HepG2 (cell line): ENCODE measurements at regions not wholly inside any gene's neighbourhood (a gene's known extent, or its start where the extent isn't known, plus 50 kb on each side); places are given as distances from the start of the nearest gene placed in this dataset.

ENCODE experiments used
- ARID3A ChIP-seq: IDR thresholded peaks from 2 replicates; pipeline ENCODE4 v1.6.1; 2012; ENCODE audit warnings: low read depth, low read length, improper control_type of control experiment
- CBX2 ChIP-seq, 2 experiments: fragments of 200-600 bp in 1 of 2; sonication (generic); formaldehyde crosslinking in 1 of 2; IDR thresholded peaks; 2 replicates each; pipeline versions ENCODE4 v1.7.0 to v1.8.1; 2018 to 2022; ENCODE audit warnings: low read depth in 2 of 2, low read length in 1 of 2, mild to moderate bottlenecking in 1 of 2, missing genetic modification reagents in 1 of 2
- DRAP1 ChIP-seq: IDR thresholded peaks from 2 replicates; pipeline ENCODE4 v1.6.1; 2016; ENCODE audit warnings: missing genetic modification reagents, missing compliant biosample characterization
- ETS1 ChIP-seq: sonication (generic); formaldehyde crosslinking; IDR thresholded peaks from 2 replicates; pipeline ENCODE4 v1.4.0; 2020; ENCODE audit warnings: missing genetic modification reagents
- GPN1 ChIP-seq: sonication (generic); formaldehyde crosslinking; IDR thresholded peaks from 2 replicates; pipeline ENCODE4 v1.5.1; 2020; ENCODE audit warnings: missing genetic modification reagents, borderline replicate concordance
- HNRNPL ChIP-seq: fragments of 200-400 bp; formaldehyde crosslinking; IDR thresholded peaks from 2 replicates; pipeline ENCODE4 v1.6.1; 2017; ENCODE audit warnings: mild to moderate bottlenecking, low read depth, low read length
- KLF11 ChIP-seq: IDR thresholded peaks from 2 replicates; pipeline ENCODE4 v1.6.1; 2016; ENCODE audit warnings: missing compliant biosample characterization
- MEIS2 ChIP-seq: sonication (generic); formaldehyde crosslinking; IDR thresholded peaks from 2 replicates; pipeline ENCODE4 v1.9.0; 2021; ENCODE audit warnings: mild to moderate bottlenecking, missing genetic modification reagents
- MIXL1 ChIP-seq: IDR thresholded peaks from 2 replicates; pipeline ENCODE4 v1.6.1; 2016
- MLX ChIP-seq: IDR thresholded peaks from 2 replicates; pipeline ENCODE4 v1.6.1; 2016
- MYC ChIP-seq: sonication (generic); formaldehyde crosslinking; IDR thresholded peaks from 2 replicates; pipeline ENCODE4 v1.9.0; 2021; ENCODE audit warnings: missing genetic modification reagents, borderline replicate concordance
- NCOA2 ChIP-seq: sonication (generic); formaldehyde crosslinking; IDR thresholded peaks from 2 replicates; pipeline ENCODE4 v1.8.0; 2022; ENCODE audit warnings: inconsistent platforms
- NPAS2 ChIP-seq: sonication (generic); formaldehyde crosslinking; IDR thresholded peaks from 2 replicates; pipeline ENCODE4 v1.8.0; 2022; ENCODE audit warnings: mild to moderate bottlenecking, missing genetic modification reagents, borderline replicate concordance
- NR1H2 ChIP-seq: sonication (generic); formaldehyde crosslinking; IDR thresholded peaks from 2 replicates; pipeline ENCODE4 v1.8.1; 2022; ENCODE audit warnings: low read depth, missing genetic modification reagents, borderline replicate concordance
- PHF5A ChIP-seq: IDR thresholded peaks from one replicate; pipeline ENCODE4 v1.6.1; 2018; ENCODE audit warnings: low read depth, missing genetic modification reagents; ENCODE audit not compliant: unreplicated experiment
- PITX1 ChIP-seq: sonication (generic); formaldehyde crosslinking; IDR thresholded peaks from 2 replicates; pipeline ENCODE4 v1.5.1; 2020; ENCODE audit warnings: mild to moderate bottlenecking, missing genetic modification reagents
- SIX1 ChIP-seq: sonication (generic); formaldehyde crosslinking; IDR thresholded peaks from 2 replicates; pipeline ENCODE4 v1.4.0; 2020; ENCODE audit warnings: missing genetic modification reagents, borderline replicate concordance
- SOX5 ChIP-seq: IDR thresholded peaks from 2 replicates; pipeline ENCODE4 v1.6.1; 2016; ENCODE audit warnings: borderline replicate concordance
- TBL1XR1 ChIP-seq: fragments of 150-350 bp; IDR thresholded peaks from 2 replicates; pipeline ENCODE4 v1.6.1; 2014; ENCODE audit warnings: borderline replicate concordance, low read length; ENCODE audit not compliant: partially characterized antibody
- TIGD3 ChIP-seq: sonication (generic); formaldehyde crosslinking; IDR thresholded peaks from 2 replicates; pipeline ENCODE4 v1.5.1; 2020; ENCODE audit warnings: mild to moderate bottlenecking, missing genetic modification reagents, borderline replicate concordance
- TSC22D2 ChIP-seq: sonication (generic); formaldehyde crosslinking; IDR thresholded peaks from 2 replicates; pipeline ENCODE4 v1.5.1; 2020; ENCODE audit warnings: missing genetic modification reagents, mild to moderate bottlenecking, borderline replicate concordance
- U2AF2 ChIP-seq: fragments of 200-400 bp; formaldehyde crosslinking; IDR thresholded peaks from 2 replicates; pipeline ENCODE4 v1.6.1; 2017; ENCODE audit warnings: low read depth, mild to moderate bottlenecking, low read length
- ZNF124 ChIP-seq: sonication (generic); formaldehyde crosslinking; IDR thresholded peaks from 2 replicates; pipeline ENCODE4 v1.4.0; 2020; ENCODE audit warnings: missing genetic modification reagents
- ZNF331 ChIP-seq: sonication (generic); formaldehyde crosslinking; IDR thresholded peaks from 2 replicates; pipeline ENCODE4 v1.4.0; 2020; ENCODE audit warnings: missing genetic modification reagents
- ZNF446 ChIP-seq: sonication (generic); formaldehyde crosslinking; IDR thresholded peaks from 2 replicates; pipeline ENCODE4 v1.5.0; 2020; ENCODE audit warnings: mild to moderate bottlenecking, missing genetic modification reagents
- ZNF557 ChIP-seq: sonication (generic); formaldehyde crosslinking; IDR thresholded peaks from 2 replicates; pipeline ENCODE4 v1.4.0; 2020; ENCODE audit warnings: missing genetic modification reagents
- ZNF652 ChIP-seq: IDR thresholded peaks from 2 replicates; pipeline ENCODE4 v1.6.1; 2016; ENCODE audit warnings: low read depth, borderline replicate concordance
- ZNF670 ChIP-seq: sonication (generic); formaldehyde crosslinking; IDR thresholded peaks from 2 replicates; pipeline ENCODE4 v1.8.0; 2022; ENCODE audit warnings: mild to moderate bottlenecking, missing genetic modification reagents, borderline replicate concordance

GRCh38 chr12:46430340-46430948, 57.9 kb upstream of the SLC38A2 start (continued):
- TF ChIP-seq DRAP1 (CRISPR knock-in tag) = peak; percentile 69
- TF ChIP-seq SIX1 = peak; percentile 97
- no peak for TF ChIP-seq HNRNPL
- TF ChIP-seq NR1H2 = no peak
- TF ChIP-seq MYC = no peak
- no peak for TF ChIP-seq U2AF2
- TF ChIP-seq MEIS2 = peak; percentile 40; the same call in 1 of the 2 replicates
- TF ChIP-seq CBX2 (IDR thresholded peaks at IDR 0.05; ENCODE audit: low read depth, low read length) = no peak
- no peak for TF ChIP-seq CBX2 (CRISPR knock-in tag; IDR thresholded peaks at IDR 0.05; ENCODE audit: low read depth)
- TF ChIP-seq TBL1XR1 = peak; percentile 44
- peak; percentile 93 for TF ChIP-seq NCOA2
- no peak for TF ChIP-seq GPN1
- TF ChIP-seq ZNF670 (CRISPR knock-in tag) = no peak
- TF ChIP-seq SOX5 (CRISPR knock-in tag) = peak; percentile 99
- TF ChIP-seq PITX1 (CRISPR knock-in tag) = peak; percentile 65
- TF ChIP-seq KLF11 = 0 out of 2 replicates have a peak, but pooled peaks have one; percentile 42
- no peak for TF ChIP-seq PHF5A (CRISPR knock-in tag)
- TF ChIP-seq MLX (CRISPR knock-in tag) = peak; percentile 61
- peak; percentile 70 for TF ChIP-seq MIXL1 (CRISPR knock-in tag)
- peak; percentile 36; the same call in 1 of the 2 replicates for TF ChIP-seq ZNF652
- no peak for TF ChIP-seq ZNF446
- TF ChIP-seq ZNF331 (CRISPR knock-in tag) = peak; percentile 78
- TF ChIP-seq TIGD3 (CRISPR knock-in tag) = no peak
- no peak for TF ChIP-seq NPAS2 (CRISPR knock-in tag)
- TF ChIP-seq ETS1 (CRISPR knock-in tag) = no peak
- peak; percentile 65; the same call in 1 of the 2 replicates for TF ChIP-seq ZNF124 (CRISPR knock-in tag)
- TF ChIP-seq ARID3A = peak; percentile 91
- 0 out of 2 replicates have a peak, but pooled peaks have one; percentile 21 for TF ChIP-seq ZNF557 (CRISPR knock-in tag)
- TF ChIP-seq TSC22D2 (CRISPR knock-in tag) = no peak
